ENCODE measurements at regions not wholly inside any gene's neighbourhood (a gene's known extent, or its start where the extent isn't known, plus 50 kb on each side); places are given as distances from the start of the nearest gene placed in this dataset.

DNA sequence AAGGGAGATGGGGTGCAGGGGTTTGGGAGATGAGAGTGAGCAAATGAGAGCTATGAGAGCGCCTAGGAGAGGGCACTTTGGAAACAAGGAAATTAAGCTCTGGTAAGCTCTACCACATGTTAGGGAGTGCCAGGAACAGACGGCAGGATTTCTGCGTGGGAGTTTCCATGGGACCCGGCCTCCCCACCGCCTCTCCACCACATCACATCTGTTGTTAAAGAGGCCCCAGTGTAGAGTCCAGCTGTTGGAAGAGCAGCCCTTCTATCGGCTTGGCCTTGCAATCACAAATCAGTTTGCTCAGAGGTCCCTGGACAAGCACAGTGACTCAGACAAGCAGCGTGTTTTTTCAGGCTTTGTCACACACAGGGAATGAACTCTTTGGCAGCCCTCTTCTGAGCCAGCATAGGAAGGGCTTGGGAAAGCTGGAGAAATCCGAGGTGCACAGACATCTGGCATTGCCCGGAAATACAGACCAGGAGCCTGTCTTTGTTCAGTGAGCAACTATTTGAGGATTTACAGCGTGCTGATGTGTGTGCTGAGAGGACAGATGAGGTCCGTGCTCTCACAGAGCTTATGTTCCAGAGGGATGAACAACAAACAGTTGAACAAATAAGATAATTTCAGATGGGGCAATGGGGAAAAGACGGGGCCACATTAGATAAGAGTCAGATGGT, 370.6 kb upstream of the PROK2 start:
- TF ChIP-seq MXI1 (IDR thresholded peaks at IDR 0.05; ENCODE audit: low read depth, low read length): no peak
- TF ChIP-seq, protein P1, sequence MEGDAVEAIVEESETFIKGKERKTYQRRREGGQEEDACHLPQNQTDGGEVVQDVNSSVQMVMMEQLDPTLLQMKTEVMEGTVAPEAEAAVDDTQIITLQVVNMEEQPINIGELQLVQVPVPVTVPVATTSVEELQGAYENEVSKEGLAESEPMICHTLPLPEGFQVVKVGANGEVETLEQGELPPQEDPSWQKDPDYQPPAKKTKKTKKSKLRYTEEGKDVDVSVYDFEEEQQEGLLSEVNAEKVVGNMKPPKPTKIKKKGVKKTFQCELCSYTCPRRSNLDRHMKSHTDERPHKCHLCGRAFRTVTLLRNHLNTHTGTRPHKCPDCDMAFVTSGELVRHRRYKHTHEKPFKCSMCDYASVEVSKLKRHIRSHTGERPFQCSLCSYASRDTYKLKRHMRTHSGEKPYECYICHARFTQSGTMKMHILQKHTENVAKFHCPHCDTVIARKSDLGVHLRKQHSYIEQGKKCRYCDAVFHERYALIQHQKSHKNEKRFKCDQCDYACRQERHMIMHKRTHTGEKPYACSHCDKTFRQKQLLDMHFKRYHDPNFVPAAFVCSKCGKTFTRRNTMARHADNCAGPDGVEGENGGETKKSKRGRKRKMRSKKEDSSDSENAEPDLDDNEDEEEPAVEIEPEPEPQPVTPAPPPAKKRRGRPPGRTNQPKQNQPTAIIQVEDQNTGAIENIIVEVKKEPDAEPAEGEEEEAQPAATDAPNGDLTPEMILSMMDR (IDR thresholded peaks at IDR 0.05): no peak
